Loucy (cell line): ENCODE measurements at regions not wholly inside any gene's neighbourhood (a gene's known extent, or its start where the extent isn't known, plus 50 kb on each side); places are given as distances from the start of the nearest gene placed in this dataset.

ENCODE experiments used
- H2AFZ ChIP-seq: fragments of 200-600 bp; sonication (generic); 2 replicates; pipeline ENCODE4 v1.6.0; 2016; ENCODE audit warnings: antibody characterized with exemption, mild to moderate bottlenecking, low read length, moderate library complexity
- H3F3A ChIP-seq: fragments of 200-600 bp; 2 replicates; pipeline ENCODE4 v1.6.0; 2016; ENCODE audit warnings: antibody characterized with exemption, low read depth, mild to moderate bottlenecking
- H3K27me3 ChIP-seq: fragments of 200-600 bp; sonication (generic); 2 replicates; pipeline ENCODE4 v1.6.1; 2014; ENCODE audit warnings: low read length, mild to moderate bottlenecking; ENCODE audit not compliant: insufficient read depth, poor library complexity, severe bottlenecking
- H3K36me3 ChIP-seq: fragments of 200-600 bp; sonication (generic); 2 replicates; pipeline ENCODE4 v1.6.1; 2016; ENCODE audit warnings: low read length; ENCODE audit not compliant: insufficient read depth
- H3K4me1 ChIP-seq: fragments of 200-600 bp; sonication (generic); 2 replicates; pipeline ENCODE4 v1.5.1; 2014; ENCODE audit warnings: low read length, mild to moderate bottlenecking; ENCODE audit not compliant: insufficient read depth, poor library complexity, severe bottlenecking
- H3K4me2 ChIP-seq: fragments of 200-600 bp; sonication (generic); 2 replicates; pipeline ENCODE4 v1.6.0; 2014; ENCODE audit warnings: antibody characterized with exemption, low read length, low read depth, mild to moderate bottlenecking; ENCODE audit not compliant: poor library complexity, severe bottlenecking
- H3K4me3 ChIP-seq: fragments of 200-600 bp; sonication (generic); 2 replicates; pipeline ENCODE4 v1.5.1; 2014; ENCODE audit warnings: low read length, mild to moderate bottlenecking, mixed read lengths; ENCODE audit not compliant: poor library complexity, severe bottlenecking
- H3K79me2 ChIP-seq: fragments of 200-600 bp; sonication (generic); 2 replicates; pipeline ENCODE4 v1.6.1; 2014; ENCODE audit warnings: low read length; ENCODE audit not compliant: insufficient read depth
- H3K9ac ChIP-seq: fragments of 200-600 bp; sonication (generic); 2 replicates; pipeline ENCODE4 v1.6.0; 2014; ENCODE audit warnings: mild to moderate bottlenecking, low read depth, low read length, moderate library complexity; ENCODE audit not compliant: poor library complexity, severe bottlenecking
- H3K9me2 ChIP-seq: fragments of 200-600 bp; sonication (generic); replicated peaks from 2 replicates; pipeline ENCODE4 v1.6.1; 2016; ENCODE audit warnings: low read depth, low read length, mixed read lengths
- H3K9me3 ChIP-seq: fragments of 200-600 bp; sonication (generic); 2 replicates; pipeline ENCODE4 v1.6.1; 2014; ENCODE audit warnings: mild to moderate bottlenecking, antibody characterized with exemption, low read length, low read depth; ENCODE audit not compliant: insufficient read depth
- H4K20me1 ChIP-seq: fragments of 200-600 bp; sonication (generic); 2 replicates; pipeline ENCODE4 v1.6.0; 2014; ENCODE audit warnings: antibody characterized with exemption, low read length, mild to moderate bottlenecking; ENCODE audit not compliant: insufficient read depth, poor library complexity, severe bottlenecking
- CTCF ChIP-seq: fragments of 200-600 bp; sonication (generic); conservative IDR thresholded peaks from 2 replicates; pipeline ENCODE4 v1.5.1; 2014; ENCODE audit warnings: mild to moderate bottlenecking, antibody characterized with exemption, low read length
- EZH2phosphoT487 ChIP-seq: fragments of 200-600 bp; IDR thresholded peaks from 2 replicates; pipeline ENCODE4 v1.6.1; 2018; ENCODE audit warnings: antibody characterized with exemption, mild to moderate bottlenecking, moderate library complexity, borderline replicate concordance

GRCh38 chr5:7068156-7068555, 327.8 kb upstream of the ADCY2 start:
- Histone ChIP-seq H3K4me3 (no peak overlapping the region), H4K20me1 (no peaks in the 10 kb centered on the region), H3K36me3 (no peaks in the 10 kb centered on the region), H3K9me3 (no peaks in the 10 kb centered on the region), H3K9ac (no peak overlapping the region), H3K9me2 (no peaks in the 10 kb centered on the region), H3F3A (no peaks in the 10 kb centered on the region), H2AFZ (no peak overlapping the region), H3K27me3 (no peaks in the 10 kb centered on the region), H3K4me1 (no peaks in the 10 kb centered on the region), H3K4me2 (no peak overlapping the region), H3K79me2 (no peaks in the 10 kb centered on the region)
- TF ChIP-seq EZH2phosphoT487 (no peak), CTCF (no peak)

- Histone ChIP-seq H3K4me1 (no peaks in the 10 kb centered on the region), H3K9ac (no peak overlapping the region), H3K9me3 (no peaks in the 10 kb centered on the region), H4K20me1 (no peaks in the 10 kb centered on the region), H3K79me2 (no peaks in the 10 kb centered on the region), H3K9me2 (no peaks in the 10 kb centered on the region), H3K4me2 (no peak overlapping the region), H3K27me3 (no peaks in the 10 kb centered on the region), H3K36me3 (no peaks in the 10 kb centered on the region), H2AFZ (no peak overlapping the region), H3K4me3 (no peak overlapping the region), H3F3A (no peaks in the 10 kb centered on the region)
- no peak for TF ChIP-seq CTCF
- no peak for TF ChIP-seq EZH2phosphoT487
Observed at GRCh38 chr5:7068899-7069298, 327.0 kb upstream of the ADCY2 start.

GRCh38 chr5:7072188-7072587, 323.8 kb upstream of the ADCY2 start:
- Histone ChIP-seq H3K4me3 (no peak overlapping the region), H3K9me2 (no peaks in the 10 kb centered on the region), H3K4me1 (no peaks in the 10 kb centered on the region), H3K36me3 (no peaks in the 10 kb centered on the region), H3K9ac (no peak overlapping the region), H2AFZ (no peak overlapping the region), H3K27me3 (no peaks in the 10 kb centered on the region), H4K20me1 (no peaks in the 10 kb centered on the region), H3K9me3 (no peaks in the 10 kb centered on the region), H3K79me2 (no peaks in the 10 kb centered on the region), H3K4me2 (no peak overlapping the region), H3F3A (no peaks in the 10 kb centered on the region)
- no peak for TF ChIP-seq EZH2phosphoT487
- no peak for TF ChIP-seq CTCF
